HepG2 (cell line): ENCODE measurements at regions not wholly inside any gene's neighbourhood (a gene's known extent, or its start where the extent isn't known, plus 50 kb on each side); places are given as distances from the start of the nearest gene placed in this dataset.

Experiments
- ATAC-seq: fragments of 200-7000 bp; cut with Tn5 transposase; 3 replicates; pipeline ENCODE4 v1.9.1; 2020; ENCODE audit warnings: mild to moderate bottlenecking, moderate library complexity
- BruUV-seq: library from RNA; stranded (reverse); fragments of 400-500 nt; replicated peaks from 2 replicates; lab custom pipeline; 2021; lab: Mats Ljungman, UMichigan
- CTCF ChIA-PET: fragments of 300-600 bp; formaldehyde crosslinking; extraction: SDS; loops from one replicate; lab custom pipeline; 2021; ENCODE audit warnings: low total read pairs, inconsistent platforms, low intra/inter-chr PET ratio; lab: Yijun Ruan, JAX
- POLR2A ChIA-PET: fragments of 350-600 bp; sonication (Branson Sonifier 250); formaldehyde crosslinking; loops from one replicate; lab custom pipeline; 2020; ENCODE audit warnings: antibody characterized with exemption, inconsistent platforms; lab: Yijun Ruan, JAX
- DNase-seq: peaks from one replicate; pipeline ENCODE4 v3.0.0-alpha.2; 2015; ENCODE audit warnings: low spot score
- FAIRE-seq: peaks from 3 replicates; lab custom pipeline; 2011; peaks lifted over from hg19 to GRCh38; lab: Jason Lieb, UNC
- H2AFZ ChIP-seq: one replicate; pipeline ENCODE4 v1.6.1; 2011; ENCODE audit warnings: low read length, inconsistent platforms
- H3K27ac ChIP-seq: fragments of 300-600 bp; 3 replicates; pipeline ENCODE4 v1.8.0; 2011; ENCODE audit warnings: mixed run types, mild to moderate bottlenecking, mixed read lengths, low read length, inconsistent platforms; ENCODE audit not compliant: insufficient read depth; ENCODE audit errors: extremely low read length
- H3K27me3 ChIP-seq, 2 experiments: fragments of 200-600 bp in 1 of 2; 2 replicates in 1 of 2; 3 replicates in 1 of 2; pipeline versions ENCODE4 v1.6.0 to v1.8.0; 2011; ENCODE audit warnings: low read length in 2 of 2, mild to moderate bottlenecking in 2 of 2, moderate library complexity in 2 of 2, inconsistent platforms in 1 of 2; ENCODE audit not compliant: insufficient read depth in 2 of 2, control insufficient read depth in 1 of 2
- H3K36me3 ChIP-seq, 2 experiments: fragments of 200-600 bp in 1 of 2; replicated peaks in 1 of 2; 2 replicates in 1 of 2; 3 replicates in 1 of 2; pipeline versions ENCODE4 v1.5.1 to v1.8.0; 2011; ENCODE audit warnings: low read length in 2 of 2, inconsistent platforms in 1 of 2; ENCODE audit not compliant: insufficient read depth in 2 of 2, control insufficient read depth in 1 of 2
- H3K4me1 ChIP-seq: 2 replicates; pipeline ENCODE4 v1.5.1; 2012; ENCODE audit warnings: low read length, inconsistent platforms; ENCODE audit not compliant: insufficient read depth
- H3K4me2 ChIP-seq: 2 replicates; pipeline ENCODE4 v1.6.0; 2011; ENCODE audit warnings: low read depth, low read length, inconsistent platforms
- H3K4me3 ChIP-seq, 3 experiments: fragments of 200-600 bp in 1 of 3; sonication (generic), shearing (Covaris generic) in 1 of 3; replicated peaks in 1 of 3; 2 replicates each; pipeline ENCODE4 v1.5.1; 2011 to 2016; ENCODE audit warnings: low read length in 3 of 3, inconsistent platforms in 2 of 3, low read depth in 2 of 3, mild to moderate bottlenecking in 2 of 3, control low read depth in 1 of 3, mixed read lengths in 1 of 3; ENCODE audit not compliant: insufficient read depth in 1 of 3
- H3K79me2 ChIP-seq: one replicate; pipeline ENCODE4 v1.6.1; 2011; ENCODE audit warnings: low read length, inconsistent platforms; ENCODE audit not compliant: insufficient read depth
- H3K9ac ChIP-seq: 2 replicates; pipeline ENCODE4 v1.6.0; 2011; ENCODE audit warnings: mild to moderate bottlenecking, low read depth, low read length, inconsistent platforms; ENCODE audit not compliant: insufficient read depth
- H3K9me3 ChIP-seq: 2 replicates; pipeline ENCODE4 v1.5.1; 2012; ENCODE audit warnings: mild to moderate bottlenecking, low read length
- H4K20me1 ChIP-seq: 2 replicates; pipeline ENCODE4 v1.6.0; 2011; ENCODE audit warnings: inconsistent platforms, mild to moderate bottlenecking, low read length, moderate library complexity; ENCODE audit not compliant: insufficient read depth
- BCL6 ChIP-seq: IDR thresholded peaks from 2 replicates; pipeline ENCODE4 v1.6.1; 2016; ENCODE audit warnings: missing genetic modification reagents, missing compliant biosample characterization
- MTA3 ChIP-seq: sonication (generic); formaldehyde crosslinking; IDR thresholded peaks from 2 replicates; pipeline ENCODE4 v1.4.0; 2020; ENCODE audit warnings: missing genetic modification reagents
- ONECUT2 ChIP-seq: sonication (generic); formaldehyde crosslinking; IDR thresholded peaks from 2 replicates; pipeline ENCODE4 v1.4.0; 2020; ENCODE audit warnings: missing genetic modification reagents
- SMAD1 ChIP-seq: sonication (generic); formaldehyde crosslinking; IDR thresholded peaks from 2 replicates; pipeline ENCODE4 v1.4.0; 2020; ENCODE audit warnings: missing genetic modification reagents, low read depth, mild to moderate bottlenecking, borderline replicate concordance
- SMAD9 ChIP-seq: sonication (generic); formaldehyde crosslinking; IDR thresholded peaks from 2 replicates; pipeline ENCODE4 v1.5.1; 2020; ENCODE audit warnings: mild to moderate bottlenecking, missing genetic modification reagents
- TAF15 ChIP-seq: fragments of 200-400 bp; formaldehyde crosslinking; IDR thresholded peaks from one replicate; pipeline ENCODE4 v1.6.1; 2018; ENCODE audit warnings: mild to moderate bottlenecking, low read depth, low read length; ENCODE audit not compliant: poor library complexity, severe bottlenecking
- ZFAT ChIP-seq: sonication (generic); formaldehyde crosslinking; conservative IDR thresholded peaks from 2 replicates; pipeline ENCODE4 v1.8.1; 2023; ENCODE audit warnings: missing genetic modification reagents, inconsistent platforms
- ZIK1 ChIP-seq: sonication (generic); formaldehyde crosslinking; IDR thresholded peaks from 2 replicates; pipeline ENCODE4 v1.5.0; 2020; ENCODE audit warnings: mild to moderate bottlenecking, low read depth, missing genetic modification reagents, borderline replicate concordance
- ZNF10 ChIP-seq: sonication (generic); formaldehyde crosslinking; IDR thresholded peaks from 2 replicates; pipeline ENCODE4 v1.4.0; 2020; ENCODE audit warnings: mild to moderate bottlenecking, low read depth, missing genetic modification reagents, borderline replicate concordance
- ZNF646 ChIP-seq: sonication (generic); formaldehyde crosslinking; IDR thresholded peaks from 2 replicates; pipeline ENCODE4 v1.9.0; 2021; ENCODE audit warnings: mild to moderate bottlenecking, missing genetic modification reagents
- ZNF841 ChIP-seq: sonication (generic); formaldehyde crosslinking; IDR thresholded peaks from 2 replicates; pipeline ENCODE4 v1.8.1; 2023; ENCODE audit warnings: missing genetic modification reagents, borderline replicate concordance
- WGBS: methylation state at CpG from one replicate; pipeline ENCODE4 v1.1.6; 2017; ENCODE audit warnings: low lambda C conversion rate; 5-methylcytosine and 5-hydroxymethylcytosine counted together
- in situ Hi-C: cut with HindIII; loops from 2 replicates; pipeline ENCODE4 v1.10.0; 2017; ENCODE audit warnings: low pct_unique_long_range_greater_than_20kb; ENCODE audit not compliant: extremely low pct_ligation_motif_present
- intact Hi-C: fragments of 100-400 bp; cut with micrococcal nuclease; formaldehyde crosslinking; loops from one replicate; pipeline ENCODE4 v1.10.0; 2022; ENCODE audit not compliant: unreplicated experiment

GRCh38 chr17:63140255-63140654, 174.2 kb downstream of the TANC2 start:
- Histone ChIP-seq H3K79me2 (no peaks in the 10 kb centered on the region), H3K27ac (no peak overlapping the region), H2AFZ (no peak overlapping the region), H3K4me2 (no peak overlapping the region), H3K4me1 (no peaks in the 10 kb centered on the region), H3K4me3 (no peak overlapping the region), H3K9ac (no peak overlapping the region), H3K27me3 (peaks cover 0 to 1% of the 10 kb centered on the region in 2 experiments; a peak in 2 of 5 replicates), H4K20me1 (no peaks in the 10 kb centered on the region), H3K9me3 (no peaks in the 10 kb centered on the region), H3K36me3 (no peaks in the 10 kb centered on the region)
- WGBS: 68% methylated on average over 1 of the region's 1 CpG
- ChIA-PET POLR2A (no interaction called here), CTCF (no interaction called here)
- in situ Hi-C loops (no loop called here), intact Hi-C loops (no loop called here)
- TF ChIP-seq ZIK1: no peak
- FAIRE-seq (no peak), DNase-seq (no peak), ATAC-seq (no peak)
- no TSS peak for BruUV-seq

DNA sequence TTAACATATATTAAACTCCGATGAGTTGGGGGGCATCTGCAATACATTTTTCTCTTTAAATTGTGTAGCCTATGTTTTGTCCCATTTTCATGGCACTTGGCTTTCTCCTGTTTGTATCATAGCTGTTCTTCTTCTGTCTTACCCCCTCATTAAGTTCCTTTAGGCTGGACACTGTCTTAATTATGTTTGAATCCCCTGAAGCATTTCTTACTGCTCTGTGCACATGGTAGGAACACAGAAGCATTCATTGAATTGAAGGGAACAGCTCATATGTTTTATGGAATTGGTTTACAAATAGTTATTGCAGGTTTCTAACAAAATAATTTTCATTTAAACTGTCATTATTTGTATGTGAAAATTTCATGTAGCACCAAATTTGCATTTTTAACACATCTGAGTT, 176.8 kb downstream of the TANC2 start:
- no peak overlapping the region for H3K4me2 ChIP-seq
- TF ChIP-seq MTA3 (CRISPR knock-in tag) (no peak), ZNF841 (CRISPR knock-in tag) (no peak), SMAD9 (CRISPR knock-in tag) (no peak), ZNF646 (CRISPR knock-in tag) (no peak), TAF15 (no peak), BCL6 (CRISPR knock-in tag) (no peak), ZFAT (CRISPR knock-in tag) (no peak), ZNF10 (CRISPR knock-in tag) (no peak), SMAD1 (CRISPR knock-in tag) (no peak), ONECUT2 (no peak)
- in situ Hi-C loops: no loop called here

More for the DNA sequence above, 176.8 kb downstream of the TANC2 start:
- H3K27me3 ChIP-seq: no peaks in the 10 kb centered on the region; a peak in 1 of 5 replicates
- H3K9me3 ChIP-seq: no peaks in the 10 kb centered on the region
- no peaks in the 10 kb centered on the region for H3K4me1 ChIP-seq
- no TSS peak for BruUV-seq
- no peaks in the 10 kb centered on the region for H4K20me1 ChIP-seq
- no peak overlapping the region for H3K4me3 ChIP-seq
- FAIRE-seq (no peak), DNase-seq (no peak), ATAC-seq (no peak)
- 30% methylated on average over 1 of the region's 1 CpG for WGBS
- no peak overlapping the region for H2AFZ ChIP-seq
- no peak overlapping the region for H3K27ac ChIP-seq
- CTCF ChIA-PET: no interaction called here
- POLR2A ChIA-PET: no interaction called here
- H3K36me3 ChIP-seq: no peaks in the 10 kb centered on the region
- no peak overlapping the region for H3K9ac ChIP-seq
- H3K79me2 ChIP-seq: no peaks in the 10 kb centered on the region
- intact Hi-C loops: no loop called here
